Neutrophil (primary cell): ENCODE measurements at regions not wholly inside any gene's neighbourhood (a gene's known extent, or its start where the extent isn't known, plus 50 kb on each side); places are given as distances from the start of the nearest gene placed in this dataset.

ENCODE experiments used
- H3K27ac ChIP-seq: fragments of 200-600 bp; sonication (generic); 2 replicates; pipeline ENCODE4 v1.5.1; 2016; ENCODE audit warnings: mild to moderate bottlenecking, moderate library complexity
- H3K27me3 ChIP-seq: fragments of 200-600 bp; sonication (generic); 2 replicates; pipeline ENCODE4 v1.6.0; 2016; ENCODE audit warnings: mild to moderate bottlenecking
- H3K36me3 ChIP-seq: fragments of 200-600 bp; sonication (generic); 2 replicates; pipeline ENCODE4 v1.5.1; 2017
- H3K4me1 ChIP-seq, 2 experiments: fragments of 200-600 bp in 1 of 2; sonication (generic) in 1 of 2; 1 replicate in 1 of 2; 2 replicates in 1 of 2; pipeline versions ENCODE4 v1.5.1 to v1.6.1; 2013 to 2016; ENCODE audit warnings: low read depth in 1 of 2, low read length in 1 of 2, mild to moderate bottlenecking in 1 of 2, moderate library complexity in 1 of 2; ENCODE audit not compliant: control insufficient read depth in 1 of 2, insufficient read depth in 1 of 2
- H3K4me3 ChIP-seq, 2 experiments: fragments of 200-600 bp in 1 of 2; sonication (generic) in 1 of 2; 1 replicate in 1 of 2; 2 replicates in 1 of 2; pipeline ENCODE4 v1.5.1; 2013 to 2016; ENCODE audit warnings: low read depth in 1 of 2, low read length in 1 of 2, mild to moderate bottlenecking in 1 of 2, moderate library complexity in 1 of 2
- H3K9me3 ChIP-seq: fragments of 200-600 bp; sonication (generic); 2 replicates; pipeline ENCODE4 v1.5.1; 2016
- CTCF ChIP-seq: fragments of 200-600 bp; sonication (generic); IDR thresholded peaks from 2 replicates; pipeline ENCODE4 v1.5.1; 2016; ENCODE audit warnings: antibody characterized with exemption

GRCh38 chr7:106606120-106606519, 54.8 kb downstream of the CCDC71L start:
- H3K27ac ChIP-seq, result no peak overlapping the region
- TF ChIP-seq CTCF, result no peak
- H3K4me3 ChIP-seq, result no peak overlapping the region
- no peaks in the 10 kb centered on the region for H3K27me3 ChIP-seq
- peaks cover 8 to 11% of the 10 kb centered on the region in 2 experiments for H3K4me1 ChIP-seq
- no peaks in the 10 kb centered on the region for H3K36me3 ChIP-seq
- no peaks in the 10 kb centered on the region for H3K9me3 ChIP-seq

DNA sequence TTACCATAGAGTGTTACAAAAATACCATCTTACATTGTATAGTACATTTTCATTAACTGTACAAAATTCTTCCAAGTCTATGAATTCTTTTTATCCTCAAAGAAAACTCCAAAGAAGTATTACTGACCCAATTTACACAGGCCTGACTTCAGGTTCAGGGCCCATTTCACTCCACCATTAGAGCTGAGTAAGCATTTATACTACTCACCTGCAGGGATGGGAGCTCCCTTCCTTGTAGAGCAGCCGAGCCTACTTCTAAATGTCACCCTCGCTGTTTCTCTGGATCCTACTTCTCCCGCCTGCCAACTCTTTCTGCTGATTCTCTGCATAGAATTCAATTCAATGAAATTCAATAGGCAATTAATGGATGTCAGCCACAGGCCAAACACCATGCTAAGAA, 56.0 kb downstream of the CCDC71L start:
- Histone ChIP-seq H3K4me3 (no peak overlapping the region), H3K27me3 (no peaks in the 10 kb centered on the region), H3K4me1 (peaks cover 8 to 11% of the 10 kb centered on the region in 2 experiments), H3K27ac (no peak overlapping the region), H3K36me3 (no peaks in the 10 kb centered on the region), H3K9me3 (no peaks in the 10 kb centered on the region)
- TF ChIP-seq CTCF, result no peak

DNA sequence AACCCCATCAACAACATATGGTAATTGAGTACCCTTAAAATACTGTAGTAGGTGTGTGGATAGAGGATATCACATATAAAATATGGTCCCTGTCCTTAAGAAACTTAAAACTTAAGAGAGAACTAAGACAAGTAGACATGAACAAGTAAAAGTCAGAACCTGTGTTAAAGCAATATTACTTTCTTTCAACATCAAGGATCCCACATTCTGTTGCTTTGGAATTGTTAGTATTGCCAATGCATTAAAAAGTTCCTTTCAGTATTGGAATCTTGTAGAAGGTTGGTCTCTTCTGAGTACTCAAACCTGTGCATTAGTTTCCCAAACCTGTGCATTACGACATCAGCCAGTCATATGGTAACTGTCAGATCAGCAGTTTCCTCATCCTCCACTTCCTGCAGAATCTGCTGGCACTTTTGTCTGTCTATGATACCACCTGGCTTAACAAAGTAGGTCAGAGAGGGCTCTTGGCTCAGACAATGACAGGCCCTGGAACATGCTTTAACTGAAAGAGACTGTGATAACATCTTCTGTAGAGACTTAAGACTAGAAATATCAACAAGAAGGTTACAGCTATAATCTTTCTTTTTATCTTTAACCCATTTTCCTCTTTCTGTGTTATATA, 56.5 kb downstream of the CCDC71L start:
- TF ChIP-seq CTCF, result no peak
- no peaks in the 10 kb centered on the region for H3K27me3 ChIP-seq
- H3K4me3 ChIP-seq, result no peak overlapping the region

GRCh38 chr7:106603346-106603745, 57.6 kb downstream of the CCDC71L start:
- no peaks in the 10 kb centered on the region for H3K36me3 ChIP-seq
- no peak overlapping the region for H3K27ac ChIP-seq
- no peaks in the 10 kb centered on the region for H3K27me3 ChIP-seq
- H3K4me3 ChIP-seq, result no peak overlapping the region
- no peaks in the 10 kb centered on the region for H3K9me3 ChIP-seq
- peaks cover 14 to 17% of the 10 kb centered on the region in 2 experiments for H3K4me1 ChIP-seq
- no peak for TF ChIP-seq CTCF

More for the DNA sequence above, 56.5 kb downstream of the CCDC71L start:
- Histone ChIP-seq H3K4me1 (peaks cover 8 to 11% of the 10 kb centered on the region in 2 experiments), H3K9me3 (no peaks in the 10 kb centered on the region), H3K36me3 (no peaks in the 10 kb centered on the region), H3K27ac (no peak overlapping the region)

DNA sequence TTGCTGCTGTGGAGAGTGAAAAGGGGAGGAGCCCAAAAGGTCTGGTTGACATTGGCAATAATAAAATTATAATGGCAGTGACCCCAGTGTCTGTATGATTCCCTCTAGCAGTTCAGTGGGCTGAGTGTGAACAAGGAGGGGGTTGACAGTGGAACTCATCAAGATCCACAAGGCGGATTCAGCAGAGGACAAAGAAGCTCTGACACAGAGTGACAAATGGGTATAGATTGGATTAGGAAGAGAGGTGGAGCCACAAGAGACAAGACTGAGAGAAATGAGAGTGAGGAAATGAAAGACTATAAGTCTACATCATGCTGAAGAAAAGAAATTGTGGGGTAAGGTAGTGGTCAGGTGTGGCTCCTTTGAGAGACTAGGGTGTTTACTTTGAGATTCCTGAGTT, 58.9 kb downstream of the CCDC71L start:
- H3K27ac ChIP-seq, result no peak overlapping the region
- no peaks in the 10 kb centered on the region for H3K9me3 ChIP-seq
- no peak for TF ChIP-seq CTCF

More for the DNA sequence above, 58.9 kb downstream of the CCDC71L start:
- Histone ChIP-seq H3K27me3 (no peaks in the 10 kb centered on the region), H3K4me1 (peaks cover 14 to 19% of the 10 kb centered on the region in 2 experiments), H3K36me3 (no peaks in the 10 kb centered on the region), H3K4me3 (no peak overlapping the region)
